OCI-LY7 (cell line): ENCODE measurements at regions not wholly inside any gene's neighbourhood (a gene's known extent, or its start where the extent isn't known, plus 50 kb on each side); places are given as distances from the start of the nearest gene placed in this dataset.

ENCODE experiments used
- BruUV-seq: library from RNA; stranded (reverse); fragments of 400-500 nt; replicated peaks from 2 replicates; lab custom pipeline; 2021; lab: Mats Ljungman, UMichigan
- CTCF ChIA-PET: fragments of 300-600 bp; sonication (Branson Sonifier 250); formaldehyde crosslinking; loops from one replicate; lab custom pipeline; 2022; ENCODE audit warnings: antibody characterized with exemption; ENCODE audit not compliant: unreplicated experiment; lab: Charles Lee
- POLR2A ChIA-PET: fragments of 300-600 bp; sonication (Branson Sonifier 250); formaldehyde crosslinking; loops from one replicate; lab custom pipeline; 2022; ENCODE audit warnings: antibody characterized with exemption; lab: Charles Lee
- DNase-seq: peaks from one replicate; pipeline ENCODE4 v3.0.0-alpha.2; 2015; ENCODE audit warnings: low spot score
- H2AFZ ChIP-seq: fragments of 200-600 bp; sonication (generic), shearing (Covaris generic); 2 replicates; pipeline ENCODE4 v1.6.1; 2014; ENCODE audit warnings: mild to moderate bottlenecking, antibody characterized with exemption, low read length, moderate library complexity
- H3K27ac ChIP-seq: fragments of 200-600 bp; sonication (generic); 2 replicates; pipeline ENCODE4 v1.5.1; 2014; ENCODE audit warnings: mixed run types, low read depth, mild to moderate bottlenecking, moderate library complexity, low read length, inconsistent platforms; ENCODE audit not compliant: poor library complexity, severe bottlenecking
- H3K36me3 ChIP-seq: fragments of 200-600 bp; sonication (generic); 2 replicates; pipeline ENCODE4 v1.6.1; 2014; ENCODE audit warnings: mild to moderate bottlenecking, antibody characterized with exemption, low read length, moderate library complexity, mixed read lengths; ENCODE audit not compliant: insufficient read depth
- H3K4me1 ChIP-seq: fragments of 200-600 bp; sonication (generic); 2 replicates; pipeline ENCODE4 v1.5.1; 2014; ENCODE audit warnings: mild to moderate bottlenecking, low read length; ENCODE audit not compliant: insufficient read depth, poor library complexity, severe bottlenecking
- H3K4me2 ChIP-seq: fragments of 200-600 bp; sonication (generic); 2 replicates; pipeline ENCODE4 v1.6.1; 2014; ENCODE audit warnings: mild to moderate bottlenecking, low read length
- H3K4me3 ChIP-seq: fragments of 200-600 bp; sonication (generic); 2 replicates; pipeline ENCODE4 v1.5.1; 2014; ENCODE audit warnings: mild to moderate bottlenecking, low read depth, low read length; ENCODE audit not compliant: poor library complexity, severe bottlenecking
- H3K79me2 ChIP-seq: fragments of 200-600 bp; sonication (generic); 2 replicates; pipeline ENCODE4 v1.6.1; 2016; ENCODE audit warnings: low read depth, mild to moderate bottlenecking, low read length, moderate library complexity, mixed read lengths; ENCODE audit not compliant: insufficient read depth
- H3K9me2 ChIP-seq: fragments of 200-600 bp; sonication (generic); 2 replicates; pipeline ENCODE4 v1.6.1; 2016; ENCODE audit warnings: mild to moderate bottlenecking, low read length, mixed read lengths; ENCODE audit not compliant: insufficient read depth
- H3K9me3 ChIP-seq: fragments of 200-600 bp; sonication (generic); 2 replicates; pipeline ENCODE4 v1.6.1; 2014; ENCODE audit warnings: mild to moderate bottlenecking, mixed run types, low read length, mixed read lengths
- H4K20me1 ChIP-seq: fragments of 200-600 bp; sonication (generic); 2 replicates; pipeline ENCODE4 v1.6.1; 2014; ENCODE audit warnings: mild to moderate bottlenecking, antibody characterized with exemption, low read length, moderate library complexity, mixed read lengths; ENCODE audit not compliant: insufficient read depth
- EZH2phosphoT487 ChIP-seq: fragments of 200-600 bp; sonication (generic); IDR thresholded peaks from 2 replicates; pipeline ENCODE4 v1.6.1; 2018; ENCODE audit warnings: low read depth, borderline replicate concordance, mild to moderate bottlenecking, mixed run types, antibody characterized with exemption, low read length, moderate library complexity, mixed read lengths
- intact Hi-C: fragments of 100-400 bp; cut with micrococcal nuclease; formaldehyde crosslinking; loops from one replicate; pipeline ENCODE4 v1.10.0; 2022; ENCODE audit not compliant: unreplicated experiment
- TF ChIP-seq, protein P1 (sequence below): fragments of 200-600 bp; sonication (generic); conservative IDR thresholded peaks from 2 replicates; pipeline ENCODE4 v1.5.1; 2014; ENCODE audit warnings: mild to moderate bottlenecking, antibody characterized with exemption, low read length, moderate library complexity, mixed read lengths

DNA sequence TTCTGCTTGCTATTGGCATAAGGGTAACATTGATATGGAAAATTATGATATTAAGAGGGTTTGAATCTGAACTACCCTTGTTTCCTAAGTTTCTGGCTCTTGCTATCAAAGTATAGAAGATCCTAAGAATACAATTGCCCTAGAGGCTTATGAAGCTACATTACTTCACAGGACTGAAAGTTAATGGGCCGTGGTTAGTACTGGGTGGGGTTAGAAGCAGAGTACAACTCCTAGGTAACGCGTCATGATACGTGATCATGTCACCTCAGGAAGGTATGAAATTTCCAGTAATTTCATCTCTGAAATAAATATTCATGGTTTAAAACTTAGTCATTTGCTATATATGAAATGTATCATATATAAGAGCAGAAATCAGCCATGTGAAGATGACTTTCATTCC lies 743.8 kb upstream of the NEGR1 start:
- no peaks in the 10 kb centered on the region for H3K36me3 ChIP-seq
- H2AFZ ChIP-seq, result no peak overlapping the region
- H3K27ac ChIP-seq, result no peak overlapping the region
- intact Hi-C loops, result no loop called here
- no peak overlapping the region for H3K4me3 ChIP-seq
- no peaks in the 10 kb centered on the region for H3K4me1 ChIP-seq
- DNase-seq, result no peak
- no peak overlapping the region for H3K4me2 ChIP-seq
- TF ChIP-seq EZH2phosphoT487, result no peak
- TF ChIP-seq, protein P1, sequence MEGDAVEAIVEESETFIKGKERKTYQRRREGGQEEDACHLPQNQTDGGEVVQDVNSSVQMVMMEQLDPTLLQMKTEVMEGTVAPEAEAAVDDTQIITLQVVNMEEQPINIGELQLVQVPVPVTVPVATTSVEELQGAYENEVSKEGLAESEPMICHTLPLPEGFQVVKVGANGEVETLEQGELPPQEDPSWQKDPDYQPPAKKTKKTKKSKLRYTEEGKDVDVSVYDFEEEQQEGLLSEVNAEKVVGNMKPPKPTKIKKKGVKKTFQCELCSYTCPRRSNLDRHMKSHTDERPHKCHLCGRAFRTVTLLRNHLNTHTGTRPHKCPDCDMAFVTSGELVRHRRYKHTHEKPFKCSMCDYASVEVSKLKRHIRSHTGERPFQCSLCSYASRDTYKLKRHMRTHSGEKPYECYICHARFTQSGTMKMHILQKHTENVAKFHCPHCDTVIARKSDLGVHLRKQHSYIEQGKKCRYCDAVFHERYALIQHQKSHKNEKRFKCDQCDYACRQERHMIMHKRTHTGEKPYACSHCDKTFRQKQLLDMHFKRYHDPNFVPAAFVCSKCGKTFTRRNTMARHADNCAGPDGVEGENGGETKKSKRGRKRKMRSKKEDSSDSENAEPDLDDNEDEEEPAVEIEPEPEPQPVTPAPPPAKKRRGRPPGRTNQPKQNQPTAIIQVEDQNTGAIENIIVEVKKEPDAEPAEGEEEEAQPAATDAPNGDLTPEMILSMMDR, result no peak
- no peaks in the 10 kb centered on the region for H4K20me1 ChIP-seq
- no peaks in the 10 kb centered on the region for H3K9me2 ChIP-seq
- CTCF ChIA-PET, result no interaction called here
- BruUV-seq, result no TSS peak
- POLR2A ChIA-PET, result no interaction called here
- no peaks in the 10 kb centered on the region for H3K9me3 ChIP-seq
- no peaks in the 10 kb centered on the region for H3K79me2 ChIP-seq

DNA sequence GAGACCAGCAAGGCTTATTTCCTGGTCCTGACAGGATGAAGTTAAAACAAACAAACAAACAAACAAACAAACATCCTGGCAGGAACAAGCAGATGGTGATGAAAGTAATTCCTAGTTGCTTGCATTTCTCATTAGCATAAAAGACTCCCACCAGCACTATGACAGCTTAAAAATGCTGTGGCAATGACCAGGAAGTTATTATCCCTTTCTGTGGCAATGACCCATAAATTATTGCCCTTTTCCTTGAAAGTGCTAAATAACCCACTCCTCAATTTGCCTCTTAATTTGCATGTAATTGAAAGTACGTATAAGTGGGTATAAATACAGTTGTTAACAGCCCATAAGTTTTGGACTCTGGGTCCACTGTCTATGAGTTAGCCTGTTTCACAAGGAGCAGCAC lies 727.6 kb upstream of the NEGR1 start:
- Histone ChIP-seq H3K9me2 (no peaks in the 10 kb centered on the region), H3K4me3 (no peak overlapping the region), H2AFZ (no peak overlapping the region), H3K79me2 (no peaks in the 10 kb centered on the region), H3K27ac (no peak overlapping the region), H3K9me3 (no peaks in the 10 kb centered on the region), H3K4me2 (no peak overlapping the region), H3K36me3 (no peaks in the 10 kb centered on the region), H3K4me1 (no peaks in the 10 kb centered on the region), H4K20me1 (no peaks in the 10 kb centered on the region)
- no peak for DNase-seq
- no TSS peak for BruUV-seq
- TF ChIP-seq, protein P1, result no peak
- TF ChIP-seq EZH2phosphoT487, result no peak
- POLR2A ChIA-PET, result no interaction called here
- intact Hi-C loops, result no loop called here
- CTCF ChIA-PET, result no interaction called here

DNA sequence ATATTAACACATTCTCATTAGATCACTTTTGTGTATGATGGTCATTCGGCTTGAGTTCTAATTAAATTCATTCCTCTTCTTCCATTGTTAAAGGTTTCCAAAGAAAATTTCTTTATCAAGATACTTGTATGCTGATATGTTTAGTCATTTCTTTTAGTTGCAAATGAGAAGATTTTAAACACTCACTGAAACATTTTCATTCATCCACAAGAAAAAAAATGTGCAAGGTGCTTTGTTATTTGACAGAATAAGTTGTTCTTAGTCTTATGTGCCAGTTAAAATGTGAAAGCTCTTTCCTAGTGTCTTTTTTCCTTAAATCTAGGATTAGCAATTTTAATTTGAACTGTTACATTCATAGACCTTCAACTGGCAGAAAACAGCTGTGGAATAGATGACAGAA lies 727.0 kb upstream of the NEGR1 start:
- H3K4me2 ChIP-seq, result no peak overlapping the region
- no TSS peak for BruUV-seq
- H3K4me3 ChIP-seq, result no peak overlapping the region
- no peaks in the 10 kb centered on the region for H3K9me2 ChIP-seq
- intact Hi-C loops, result no loop called here
- ChIA-PET POLR2A (no interaction called here), CTCF (no interaction called here)
- TF ChIP-seq, protein P1, result no peak
- no peak for TF ChIP-seq EZH2phosphoT487
- no peak for DNase-seq
- no peaks in the 10 kb centered on the region for H4K20me1 ChIP-seq
- no peaks in the 10 kb centered on the region for H3K79me2 ChIP-seq
- H2AFZ ChIP-seq, result no peak overlapping the region
- H3K4me1 ChIP-seq, result no peaks in the 10 kb centered on the region
- no peaks in the 10 kb centered on the region for H3K36me3 ChIP-seq
- no peak overlapping the region for H3K27ac ChIP-seq
- no peaks in the 10 kb centered on the region for H3K9me3 ChIP-seq
